Duodenal mucosa (tissue), 2 donors: ENCODE measurements at regions not wholly inside any gene's neighbourhood (a gene's known extent, or its start where the extent isn't known, plus 50 kb on each side); places are given as distances from the start of the nearest gene placed in this dataset.
"Not testable (repeated sequence)": the region's sequence is repeated elsewhere in the genome, so short reads cannot be mapped to it uniquely, and the experiment has no call there.

Experiments
- H3K27ac ChIP-seq: one replicate; pipeline ENCODE4 v1.7.0; 2013; ENCODE audit warnings: low read depth, low read length
- H3K27me3 ChIP-seq, 2 donors: one replicate each; pipeline ENCODE4 v1.7.0; 2013; ENCODE audit warnings: low read length in 2 of 2, control low read depth in 1 of 2; ENCODE audit not compliant: insufficient read depth in 2 of 2, control insufficient read depth in 1 of 2
- H3K36me3 ChIP-seq, 2 donors: one replicate each; pipeline ENCODE4 v1.7.0; 2013; ENCODE audit warnings: low read length in 2 of 2, control low read depth in 1 of 2; ENCODE audit not compliant: insufficient read depth in 2 of 2, control insufficient read depth in 1 of 2
- H3K4me1 ChIP-seq, 2 donors: one replicate each; pipeline ENCODE4 v1.7.0; 2013; ENCODE audit warnings: low read length in 2 of 2, control low read depth in 1 of 2; ENCODE audit not compliant: insufficient read depth in 2 of 2, control insufficient read depth in 1 of 2
- H3K4me3 ChIP-seq, 2 donors: one replicate each; pipeline ENCODE4 v1.7.0; 2013; ENCODE audit warnings: low read length in 2 of 2, low read depth in 1 of 2
- H3K9ac ChIP-seq, 2 donors: one replicate each; pipeline ENCODE4 v1.7.0; 2013; ENCODE audit warnings: low read length in 2 of 2, low read depth in 1 of 2
- H3K9me3 ChIP-seq, 2 donors: one replicate each; pipeline ENCODE4 v1.7.0; 2013; ENCODE audit warnings: low read length in 2 of 2, control low read depth in 1 of 2; ENCODE audit not compliant: control insufficient read depth in 1 of 2

DNA sequence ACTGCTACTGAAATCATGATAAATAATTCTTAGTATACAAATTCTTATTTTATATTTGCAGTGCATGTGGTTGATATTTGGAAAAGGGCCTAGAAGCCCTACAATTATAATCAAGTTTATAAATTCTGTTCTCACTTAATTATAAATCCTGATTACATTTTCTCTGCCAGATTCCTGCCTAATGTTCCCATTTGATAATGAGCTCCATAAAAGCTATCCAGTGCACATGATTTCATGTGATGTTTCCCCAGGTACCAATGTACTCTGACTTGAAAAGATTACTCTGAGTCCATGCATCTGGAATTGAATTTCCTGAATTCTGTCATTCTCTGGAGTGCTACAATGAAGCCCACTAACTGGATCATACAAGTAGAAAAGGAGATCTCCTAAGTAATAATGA is 292.2 kb downstream of the FRK start:
- Histone ChIP-seq H3K4me3 (no peak overlapping the region), H3K27me3 (no peaks in the 10 kb centered on the region), H3K4me1 (no peaks in the 10 kb centered on the region), H3K36me3 (no peaks in the 10 kb centered on the region), H3K27ac (no peak overlapping the region), H3K9ac (no peak overlapping the region), H3K9me3 (no peaks in the 10 kb centered on the region)

DNA sequence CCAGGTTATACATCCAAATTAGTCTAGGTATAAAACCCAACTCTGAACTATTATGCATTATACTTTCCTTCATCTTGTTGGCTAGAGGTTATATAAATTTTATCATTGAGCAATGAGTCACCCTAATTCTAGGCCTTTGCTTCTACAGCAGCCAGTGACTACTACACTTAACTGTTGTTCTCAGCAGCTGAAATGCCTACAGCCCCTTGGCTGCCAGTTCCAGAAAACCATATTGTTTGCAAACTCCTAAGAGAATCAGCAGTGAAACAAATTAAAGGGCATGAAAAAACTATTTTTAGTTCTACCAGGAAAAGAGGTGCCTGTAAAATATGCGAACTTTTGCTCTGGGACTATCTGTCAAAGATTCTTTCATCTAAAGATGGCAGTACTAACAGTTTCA is 292.8 kb downstream of the FRK start:
- Histone ChIP-seq H3K36me3 (no peaks in the 10 kb centered on the region), H3K9ac (no peak overlapping the region), H3K27ac (no peak overlapping the region), H3K4me1 (no peaks in the 10 kb centered on the region), H3K4me3 (no peak overlapping the region), H3K27me3 (no peaks in the 10 kb centered on the region), H3K9me3 (no peaks in the 10 kb centered on the region)

- H3K4me3 ChIP-seq = no peak overlapping the region
- no peak overlapping the region for H3K27ac ChIP-seq
- no peaks in the 10 kb centered on the region for H3K27me3 ChIP-seq
- H3K4me1 ChIP-seq = no peaks in the 10 kb centered on the region
- H3K9ac ChIP-seq = no peak overlapping the region
- H3K9me3 ChIP-seq = no peaks in the 10 kb centered on the region
- H3K36me3 ChIP-seq = no peaks in the 10 kb centered on the region
Measured at GRCh38 chr6:115766745-115767462, 293.8 kb downstream of the FRK start.

GRCh38 chr6:115765966-115766365 is 294.7 kb downstream of the FRK start:
- Histone ChIP-seq H3K4me1 (no peaks in the 10 kb centered on the region), H3K27ac (no peak overlapping the region), H3K4me3 (no peak overlapping the region), H3K27me3 (no peaks in the 10 kb centered on the region), H3K9ac (no peak overlapping the region), H3K36me3 (no peaks in the 10 kb centered on the region), H3K9me3 (no peaks in the 10 kb centered on the region)

DNA sequence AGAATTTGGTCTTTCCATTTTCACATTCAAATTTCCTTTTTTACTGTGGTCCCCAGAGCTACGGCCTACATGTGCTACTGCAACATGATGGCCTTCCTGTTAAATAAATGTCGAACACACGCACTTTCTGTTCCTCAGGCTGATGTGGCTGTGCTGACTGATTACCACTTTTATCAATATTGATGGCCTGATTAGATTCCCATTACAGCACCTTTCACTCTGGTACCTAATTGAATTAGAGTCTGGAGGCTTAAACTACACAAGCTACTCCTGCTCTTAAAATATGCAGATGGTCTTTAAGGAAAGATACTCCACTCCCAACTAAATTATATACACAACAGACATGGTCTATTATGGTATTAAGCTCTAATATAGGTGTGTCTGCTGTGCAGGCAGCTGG is 301.6 kb downstream of the FRK start:
- H3K27ac ChIP-seq = no peak overlapping the region
- no peaks in the 10 kb centered on the region for H3K4me1 ChIP-seq
- no peaks in the 10 kb centered on the region for H3K9me3 ChIP-seq
- H3K9ac ChIP-seq = no peak overlapping the region
- no peaks in the 10 kb centered on the region for H3K36me3 ChIP-seq
- no peak overlapping the region for H3K4me3 ChIP-seq
- H3K27me3 ChIP-seq = no peaks in the 10 kb centered on the region

GRCh38 chr6:115753446-115753845 is 307.2 kb downstream of the FRK start:
- Histone ChIP-seq H3K4me3 (no peak overlapping the region), H3K27me3 (no peaks in the 10 kb centered on the region), H3K9ac (no peak overlapping the region), H3K36me3 (no peaks in the 10 kb centered on the region), H3K4me1 (no peaks in the 10 kb centered on the region), H3K27ac (no peak overlapping the region), H3K9me3 (no peaks in the 10 kb centered on the region)

GRCh38 chr6:115750946-115751345 is 309.7 kb downstream of the FRK start:
- no peaks in the 10 kb centered on the region for H3K9me3 ChIP-seq
- no peak overlapping the region for H3K9ac ChIP-seq
- H3K4me1 ChIP-seq = no peaks in the 10 kb centered on the region
- no peaks in the 10 kb centered on the region for H3K27me3 ChIP-seq
- H3K27ac ChIP-seq = no peak overlapping the region
- no peak overlapping the region for H3K4me3 ChIP-seq
- no peaks in the 10 kb centered on the region for H3K36me3 ChIP-seq

DNA sequence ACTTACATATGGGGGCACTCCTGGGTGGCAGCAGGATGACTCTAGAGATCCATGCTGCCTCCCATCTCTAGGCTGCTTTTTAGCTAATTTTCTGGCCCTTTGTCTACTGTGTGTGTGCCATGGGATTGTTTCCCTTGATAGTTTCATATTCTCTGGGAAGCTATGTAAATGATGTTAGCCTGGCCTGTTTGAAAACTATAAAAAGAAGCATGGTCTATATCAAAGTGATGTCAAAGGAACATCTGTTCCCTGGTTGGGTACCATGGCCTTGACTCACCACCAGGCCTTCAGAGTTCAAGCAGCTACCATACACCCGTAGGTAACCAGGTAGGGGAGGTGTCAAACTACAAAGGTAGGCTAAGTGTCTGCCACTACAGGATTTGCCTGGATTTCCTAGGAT is 310.4 kb downstream of the FRK start:
- no peak overlapping the region for H3K27ac ChIP-seq

GRCh38 chr6:115747719-115748118 is 313.0 kb downstream of the FRK start:
- Histone ChIP-seq H3K9ac (no peak overlapping the region), H3K9me3 (no peaks in the 10 kb centered on the region), H3K27me3 (no peaks in the 10 kb centered on the region), H3K36me3 (no peaks in the 10 kb centered on the region), H3K4me1 (no peaks in the 10 kb centered on the region), H3K4me3 (no peak overlapping the region), H3K27ac (no peak overlapping the region)

More for the DNA sequence above, 310.4 kb downstream of the FRK start:
- no peaks in the 10 kb centered on the region for H3K36me3 ChIP-seq
- H3K9me3 ChIP-seq = no peaks in the 10 kb centered on the region
- H3K4me3 ChIP-seq = no peak overlapping the region
- no peaks in the 10 kb centered on the region for H3K4me1 ChIP-seq
- no peak overlapping the region for H3K9ac ChIP-seq
- no peaks in the 10 kb centered on the region for H3K27me3 ChIP-seq

DNA sequence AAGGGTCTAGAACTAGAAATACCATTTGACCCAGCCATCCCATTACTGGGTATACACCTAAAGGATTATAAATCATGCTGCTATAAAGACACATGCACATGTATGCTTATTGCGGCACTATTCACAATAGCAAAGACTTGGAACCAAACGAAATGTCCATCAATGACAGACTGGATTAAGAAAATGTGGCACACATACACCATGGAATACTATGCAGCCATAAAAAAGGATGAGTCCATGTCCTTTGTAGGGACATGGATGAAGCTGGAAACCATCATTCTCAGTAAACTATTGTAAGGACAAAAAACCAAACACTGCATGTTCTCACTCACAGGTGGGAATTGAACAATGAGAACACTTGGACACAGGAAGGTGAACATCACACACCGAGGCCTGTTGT is 314.1 kb downstream of the FRK start:
- H3K9me3 ChIP-seq, H3K9ac ChIP-seq, H3K27ac ChIP-seq: not testable (repeated sequence)

DNA sequence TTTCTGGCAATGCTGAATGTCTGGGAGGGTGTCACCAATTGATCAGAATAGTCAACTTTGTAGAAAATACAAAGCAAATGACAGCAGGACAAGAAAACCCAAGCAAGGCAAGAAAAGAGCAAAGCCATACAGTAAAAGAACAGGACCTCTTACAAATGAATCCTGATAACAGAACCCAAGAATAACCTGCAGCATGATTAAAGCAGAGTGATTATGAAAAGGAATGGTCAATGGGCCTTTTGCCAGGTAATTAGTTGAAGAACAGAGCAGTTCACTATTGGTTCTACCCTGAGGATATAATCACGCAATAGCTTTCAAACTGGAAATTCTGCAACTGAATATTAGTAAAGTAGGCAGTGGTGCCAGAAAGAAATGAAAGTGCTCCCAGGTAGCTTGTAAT is 319.8 kb downstream of the FRK start:
- Histone ChIP-seq H3K4me3 (no peak overlapping the region), H3K9me3 (peaks cover 0 to 3% of the 10 kb centered on the region in 2 donors), H3K36me3 (no peaks in the 10 kb centered on the region), H3K4me1 (no peaks in the 10 kb centered on the region), H3K9ac (no peak overlapping the region), H3K27ac (no peak overlapping the region), H3K27me3 (no peaks in the 10 kb centered on the region)

More for the DNA sequence above, 314.1 kb downstream of the FRK start:
- H3K36me3 ChIP-seq, H3K27me3 ChIP-seq, H3K4me3 ChIP-seq, H3K4me1 ChIP-seq: not testable (repeated sequence)
